ENCODE measurements at regions not wholly inside any gene's neighbourhood (a gene's known extent, or its start where the extent isn't known, plus 50 kb on each side); places are given as distances from the start of the nearest gene placed in this dataset.
A peak's percentile ranks its signal among the peaks of the same experiment; 100 is the strongest.
"Not testable (repeated sequence)": the region's sequence is repeated elsewhere in the genome, so short reads cannot be mapped to it uniquely, and the experiment has no call there.

DNA sequence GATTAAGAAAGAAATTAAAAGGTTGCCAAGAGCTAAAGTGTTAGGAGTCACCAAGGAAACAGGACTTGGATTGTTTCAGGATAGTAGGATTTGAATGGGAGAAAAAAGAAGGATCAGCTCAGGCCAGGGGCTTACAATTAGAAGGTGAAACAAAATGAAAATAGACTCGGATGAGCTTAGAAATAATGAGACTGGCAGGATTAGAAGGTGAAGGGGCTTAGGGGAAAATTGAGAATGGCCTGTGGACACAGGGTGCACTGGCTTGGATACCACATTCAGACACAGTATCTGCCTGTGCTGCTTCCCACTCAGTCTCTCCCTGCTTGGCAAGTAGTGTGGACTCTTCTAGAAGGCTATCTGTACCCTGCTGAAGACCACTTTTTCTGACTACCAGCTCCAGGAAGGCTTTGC, 206.1 kb upstream of the ATP10A start:
- TF ChIP-seq, protein P1, sequence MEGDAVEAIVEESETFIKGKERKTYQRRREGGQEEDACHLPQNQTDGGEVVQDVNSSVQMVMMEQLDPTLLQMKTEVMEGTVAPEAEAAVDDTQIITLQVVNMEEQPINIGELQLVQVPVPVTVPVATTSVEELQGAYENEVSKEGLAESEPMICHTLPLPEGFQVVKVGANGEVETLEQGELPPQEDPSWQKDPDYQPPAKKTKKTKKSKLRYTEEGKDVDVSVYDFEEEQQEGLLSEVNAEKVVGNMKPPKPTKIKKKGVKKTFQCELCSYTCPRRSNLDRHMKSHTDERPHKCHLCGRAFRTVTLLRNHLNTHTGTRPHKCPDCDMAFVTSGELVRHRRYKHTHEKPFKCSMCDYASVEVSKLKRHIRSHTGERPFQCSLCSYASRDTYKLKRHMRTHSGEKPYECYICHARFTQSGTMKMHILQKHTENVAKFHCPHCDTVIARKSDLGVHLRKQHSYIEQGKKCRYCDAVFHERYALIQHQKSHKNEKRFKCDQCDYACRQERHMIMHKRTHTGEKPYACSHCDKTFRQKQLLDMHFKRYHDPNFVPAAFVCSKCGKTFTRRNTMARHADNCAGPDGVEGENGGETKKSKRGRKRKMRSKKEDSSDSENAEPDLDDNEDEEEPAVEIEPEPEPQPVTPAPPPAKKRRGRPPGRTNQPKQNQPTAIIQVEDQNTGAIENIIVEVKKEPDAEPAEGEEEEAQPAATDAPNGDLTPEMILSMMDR (conservative IDR thresholded peaks at IDR 0.05; ENCODE audit: low read depth, low read length) = no peak
- no peak overlapping the region for H3K4me3 ChIP-seq (ENCODE audit: low read depth, low read length)
- DNase-seq (ENCODE audit: low read depth) = no peak

DNA sequence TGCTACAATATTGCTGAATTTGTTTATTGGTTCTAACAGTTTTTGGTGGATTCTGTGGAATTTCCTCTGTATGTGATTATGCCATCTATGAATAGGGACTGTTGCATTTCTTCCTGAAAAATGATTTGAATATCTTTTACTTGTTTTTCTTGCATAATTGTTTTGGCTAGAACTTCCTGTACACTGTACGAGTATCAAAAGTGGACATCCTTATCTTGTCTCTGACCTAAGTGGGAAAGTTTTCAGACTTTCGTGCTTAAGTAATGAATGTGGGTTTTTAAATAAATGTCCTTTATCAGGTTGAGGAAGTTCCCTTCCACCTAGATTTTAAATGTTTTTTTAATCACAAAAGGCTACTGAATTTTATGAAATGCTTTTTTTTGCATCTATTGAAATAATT, 203.8 kb upstream of the ATP10A start:
- no peak overlapping the region for H3K4me3 ChIP-seq (ENCODE audit: low read depth, low read length)
- TF ChIP-seq, protein P1 (conservative IDR thresholded peaks at IDR 0.05; ENCODE audit: low read depth, low read length) = no peak
- no peak for DNase-seq (ENCODE audit: low read depth)

DNA sequence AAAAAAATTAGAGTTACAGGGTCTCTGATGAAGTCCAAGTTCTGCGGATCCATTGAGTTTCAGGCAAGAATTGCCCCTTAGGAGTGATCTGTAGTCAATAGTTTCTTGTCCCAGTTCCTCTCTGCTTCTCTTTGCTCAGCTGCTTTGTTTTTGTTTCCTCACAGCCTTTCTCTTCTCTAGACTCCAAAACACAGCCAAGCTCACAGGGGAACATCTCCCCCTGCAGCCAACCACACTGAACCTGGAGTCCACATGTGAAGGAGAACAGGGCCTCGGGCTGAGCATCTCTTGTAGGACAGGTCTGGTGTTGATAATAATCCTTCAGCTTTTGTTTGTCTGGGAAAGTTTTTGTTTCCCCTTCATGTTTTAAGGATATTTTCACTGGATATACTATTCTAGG, 202.6 kb upstream of the ATP10A start:
- DNase-seq (ENCODE audit: low read depth) = no peak
- TF ChIP-seq, protein P1 (conservative IDR thresholded peaks at IDR 0.05; ENCODE audit: low read depth, low read length) = no peak
- H3K4me3 ChIP-seq (ENCODE audit: low read depth, low read length) = no peak overlapping the region

DNA sequence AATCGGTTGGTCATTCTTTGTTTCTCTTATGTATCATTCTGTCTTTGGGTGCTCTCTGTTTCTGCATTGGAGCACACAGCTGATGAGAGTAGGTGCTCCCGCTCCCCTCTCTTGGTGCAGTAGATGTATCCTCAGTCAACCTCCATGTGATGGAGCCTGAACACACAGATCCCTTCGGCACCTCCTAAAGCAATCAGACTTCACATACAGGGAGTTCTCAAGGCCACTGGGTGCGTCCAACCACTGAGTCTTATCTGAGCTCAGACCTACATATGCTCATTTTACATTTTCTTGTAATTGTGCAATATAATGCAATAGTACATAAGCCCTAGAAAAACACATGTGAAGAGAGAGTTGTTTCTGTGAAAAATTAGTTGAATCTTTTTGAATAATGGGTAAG, 198.1 kb upstream of the ATP10A start:
- DNase-seq (ENCODE audit: low read depth) = no peak
- TF ChIP-seq, protein P1 (conservative IDR thresholded peaks at IDR 0.05; ENCODE audit: low read depth, low read length) = no peak

DNA sequence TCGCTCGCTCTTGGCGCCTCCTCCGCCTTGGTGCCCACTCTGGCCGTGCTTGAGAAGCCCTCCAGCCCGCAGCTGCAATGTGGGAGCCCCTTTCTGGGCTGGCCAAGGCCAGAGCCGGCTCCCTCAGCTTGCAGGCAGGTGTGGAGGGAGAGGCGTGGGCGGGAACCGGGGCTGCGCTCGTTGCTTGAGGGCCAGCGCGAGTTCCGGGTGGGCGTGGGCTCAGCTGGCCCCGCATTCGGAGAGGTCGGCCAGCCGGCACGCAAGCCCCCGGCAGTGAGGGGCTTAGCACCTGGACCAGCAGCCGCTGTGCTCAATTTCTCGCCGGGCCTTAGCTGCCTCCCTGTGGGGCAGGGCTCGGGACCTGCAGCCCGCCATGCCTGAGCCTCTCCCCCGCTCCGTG, 193.6 kb upstream of the ATP10A start:
- H3K4me3 ChIP-seq (ENCODE audit: low read depth, low read length); DNase-seq (ENCODE audit: low read depth): not testable (repeated sequence)

More for the DNA sequence above, 198.1 kb upstream of the ATP10A start:
- H3K4me3 ChIP-seq (ENCODE audit: low read depth, low read length) = no peak overlapping the region

DNA sequence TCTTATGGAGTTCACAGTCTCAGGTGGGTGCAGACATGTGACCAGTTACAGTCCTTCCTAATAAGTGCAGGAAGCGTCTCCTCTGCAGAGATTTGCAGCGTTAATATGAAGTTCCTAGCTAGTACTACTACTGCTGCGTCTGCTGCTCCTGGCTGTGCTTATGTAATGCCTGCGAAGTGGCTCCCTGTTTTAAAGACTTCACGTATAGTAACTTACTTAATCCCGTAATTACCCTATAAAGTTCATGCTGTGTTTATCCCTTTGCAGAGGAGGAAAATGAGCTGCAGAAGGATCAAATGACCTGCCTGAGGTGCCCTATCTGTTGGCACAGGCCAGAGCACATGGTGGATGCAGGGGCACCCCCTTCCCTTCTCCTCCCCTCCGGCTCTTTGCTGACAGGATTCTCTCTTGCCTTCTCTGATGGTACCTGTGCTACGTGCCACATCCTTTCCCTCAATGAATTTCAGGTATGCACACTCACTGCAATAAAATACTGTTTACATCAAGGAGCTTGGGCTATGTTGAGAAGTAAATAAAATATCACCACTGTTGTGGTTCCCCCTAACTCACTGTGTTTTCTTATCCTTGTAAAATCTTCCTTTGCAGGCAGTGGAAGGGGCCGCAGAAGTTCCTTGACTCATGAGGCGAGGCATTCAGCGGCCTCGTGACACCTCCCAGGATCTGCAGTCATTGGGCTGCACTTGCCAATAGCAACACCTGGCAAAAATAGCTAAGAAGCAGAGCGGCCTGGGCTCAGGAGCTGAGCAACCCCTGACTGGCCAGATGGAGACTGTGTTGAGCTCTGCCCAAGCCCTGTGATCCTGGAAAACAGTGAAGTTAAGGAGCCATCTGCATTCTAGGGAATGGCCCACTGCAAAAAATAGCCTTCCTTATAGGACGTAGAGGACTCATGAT, 188.9 kb upstream of the ATP10A start:
- peak; percentile 1 for DNase-seq (ENCODE audit: low read depth)
- TF ChIP-seq, protein P1 (conservative IDR thresholded peaks at IDR 0.05; ENCODE audit: low read depth, low read length) = no peak
- H3K4me3 ChIP-seq (ENCODE audit: low read depth, low read length) = no peak overlapping the region

DNA sequence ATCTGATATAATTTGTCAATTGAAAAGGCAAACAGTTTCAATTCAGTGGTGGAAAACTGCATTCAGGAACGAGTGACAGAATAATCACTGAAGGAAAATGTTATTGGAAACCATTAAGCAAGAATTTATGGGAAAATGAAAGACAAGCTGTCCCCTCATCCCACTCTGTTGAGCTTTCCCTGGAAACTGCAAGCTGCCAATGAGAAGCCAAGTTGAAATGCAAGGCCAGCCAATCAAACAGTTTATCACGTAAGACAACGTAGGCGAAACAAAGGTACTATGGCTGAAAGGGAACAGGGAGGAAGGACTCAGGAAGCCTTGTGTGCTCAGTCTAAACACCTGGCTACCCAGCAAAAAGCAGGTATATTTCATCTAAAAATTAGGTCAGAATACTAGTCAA, 187.9 kb upstream of the ATP10A start:
- H3K4me3 ChIP-seq (ENCODE audit: low read depth, low read length) = no peak overlapping the region
- TF ChIP-seq, protein P1 (conservative IDR thresholded peaks at IDR 0.05; ENCODE audit: low read depth, low read length) = no peak
- DNase-seq (ENCODE audit: low read depth) = no peak
